ENCODE measurements at regions not wholly inside any gene's neighbourhood (a gene's known extent, or its start where the extent isn't known, plus 50 kb on each side); places are given as distances from the start of the nearest gene placed in this dataset.
A peak's percentile ranks its signal among the peaks of the same experiment; 100 is the strongest.

GRCh38 chr3:34808287-34808686 is 831.0 kb upstream of the ARPP21 start:
- Mint-ChIP-seq H3K9me3 (peaks cover 6% of the 10 kb centered on the region), H3K27me3 (ENCODE audit: low read depth) (no peaks in the 10 kb centered on the region), H3K36me3 (ENCODE audit: low read depth) (no peaks in the 10 kb centered on the region), H3K4me1 (peaks cover 6% of the 10 kb centered on the region), H3K4me3 (no peak overlapping the region), H3K27ac (ENCODE audit: unreplicated experiment) (no peak overlapping the region)
- TF ChIP-seq CTCF (conservative IDR thresholded peaks at IDR 0.05) = no peak
- no peak for DNase-seq (ENCODE audit: low read depth, low spot score)

- TF ChIP-seq CTCF (conservative IDR thresholded peaks at IDR 0.05) = no peak
- peaks cover 3% of the 10 kb centered on the region for H3K9me3 Mint-ChIP-seq
- no peak overlapping the region for H3K4me3 Mint-ChIP-seq
- H3K36me3 Mint-ChIP-seq (ENCODE audit: low read depth) = no peaks in the 10 kb centered on the region
- peaks cover 6% of the 10 kb centered on the region for H3K4me1 Mint-ChIP-seq
- H3K27me3 Mint-ChIP-seq (ENCODE audit: low read depth) = no peaks in the 10 kb centered on the region
- DNase-seq (ENCODE audit: low read depth, low spot score) = no peak
- no peak overlapping the region for H3K27ac Mint-ChIP-seq (ENCODE audit: unreplicated experiment)
These were observed 810.5 kb upstream of the ARPP21 start for GRCh38 chr3:34828847-34829246.

GRCh38 chr3:34832865-34833508 is 806.3 kb upstream of the ARPP21 start:
- H3K27me3 Mint-ChIP-seq (ENCODE audit: low read depth) = peaks cover 2% of the 10 kb centered on the region
- H3K4me3 Mint-ChIP-seq = no peak overlapping the region
- peaks cover 6% of the 10 kb centered on the region for H3K4me1 Mint-ChIP-seq
- no peaks in the 10 kb centered on the region for H3K9me3 Mint-ChIP-seq
- no peak for DNase-seq (ENCODE audit: low read depth, low spot score)
- no peak for TF ChIP-seq CTCF (conservative IDR thresholded peaks at IDR 0.05)
- no peak overlapping the region for H3K27ac Mint-ChIP-seq (ENCODE audit: unreplicated experiment)
- no peaks in the 10 kb centered on the region for H3K36me3 Mint-ChIP-seq (ENCODE audit: low read depth)

- H3K36me3 Mint-ChIP-seq (ENCODE audit: low read depth) = no peaks in the 10 kb centered on the region
- peaks cover 10% of the 10 kb centered on the region for H3K27me3 Mint-ChIP-seq (ENCODE audit: low read depth)
- peaks cover 5% of the 10 kb centered on the region for H3K4me1 Mint-ChIP-seq
- H3K27ac Mint-ChIP-seq (ENCODE audit: unreplicated experiment) = no peak overlapping the region
- no peak overlapping the region for H3K4me3 Mint-ChIP-seq
- no peak for TF ChIP-seq CTCF (conservative IDR thresholded peaks at IDR 0.05)
- DNase-seq (ENCODE audit: low read depth, low spot score) = no peak
- H3K9me3 Mint-ChIP-seq = no peaks in the 10 kb centered on the region
These were observed 801.2 kb upstream of the ARPP21 start for GRCh38 chr3:34837848-34838741.

- Mint-ChIP-seq H3K36me3 (ENCODE audit: low read depth) (no peaks in the 10 kb centered on the region), H3K4me3 (peak overlapping the region; percentile 0), H3K27ac (ENCODE audit: unreplicated experiment) (no peak overlapping the region), H3K27me3 (ENCODE audit: low read depth) (peaks cover 19% of the 10 kb centered on the region), H3K9me3 (no peaks in the 10 kb centered on the region), H3K4me1 (peaks cover 18% of the 10 kb centered on the region)
- TF ChIP-seq CTCF (conservative IDR thresholded peaks at IDR 0.05) = no peak
- no peak for DNase-seq (ENCODE audit: low read depth, low spot score)
These were observed 796.4 kb upstream of the ARPP21 start for GRCh38 chr3:34842706-34843480.
